Mammary epithelial cell (primary cell): ENCODE measurements at regions not wholly inside any gene's neighbourhood (a gene's known extent, or its start where the extent isn't known, plus 50 kb on each side); places are given as distances from the start of the nearest gene placed in this dataset.
"Not testable (repeated sequence)": the region's sequence is repeated elsewhere in the genome, so short reads cannot be mapped to it uniquely, and the experiment has no call there.

Experiments
- CTCF ChIP-seq, 2 donors: IDR thresholded peaks in 1 of 2; conservative IDR thresholded peaks in 1 of 2; 2 replicates each; pipeline ENCODE4 v1.5.1; 2011 to 2012; ENCODE audit warnings: inconsistent platforms in 2 of 2, low read length in 2 of 2, mild to moderate bottlenecking in 2 of 2, control low read depth in 1 of 2, low read depth in 1 of 2; ENCODE audit not compliant: insufficient read depth in 1 of 2; ENCODE audit errors: extremely low read depth in 1 of 2
- EZH2 ChIP-seq: IDR thresholded peaks from 2 replicates; pipeline ENCODE4 v1.6.1; 2012; ENCODE audit warnings: low read length, inconsistent platforms, borderline replicate concordance

- not testable (repeated sequence) for TF ChIP-seq CTCF (conservative IDR thresholded peaks at IDR 0.05 in 1 of 2, IDR thresholded peaks at IDR 0.05 in 1 of 2; ENCODE audit: extremely low read depth in 1 of 2, insufficient read depth in 1 of 2, low read depth in 1 of 2, low read length in 2 of 2); EZH2
Measured at GRCh38 chr13:56628886-56629285, 511.8 kb upstream of the PRR20A start.
